ENCODE measurements at regions not wholly inside any gene's neighbourhood (a gene's known extent, or its start where the extent isn't known, plus 50 kb on each side); places are given as distances from the start of the nearest gene placed in this dataset.
"Not testable (repeated sequence)": the region's sequence is repeated elsewhere in the genome, so short reads cannot be mapped to it uniquely, and the experiment has no call there.

DNA sequence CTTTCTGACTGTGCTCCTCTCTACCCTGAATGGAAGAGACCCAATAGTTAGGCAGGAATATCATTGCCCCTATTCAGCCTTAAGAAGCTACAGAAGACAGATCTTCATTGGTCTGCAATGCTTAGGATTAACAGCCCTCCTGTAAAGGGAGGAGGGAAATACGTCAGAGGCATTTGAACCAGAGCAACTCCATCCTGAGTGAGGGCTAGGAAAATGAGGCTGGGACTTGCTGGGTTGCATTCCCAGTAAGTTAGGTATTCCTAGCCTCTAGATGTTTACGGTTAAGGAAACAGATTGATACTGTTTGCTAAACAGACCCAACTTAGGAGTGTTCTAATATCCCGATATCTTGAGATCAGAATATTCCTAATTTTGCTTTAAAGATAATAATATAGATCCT, 63.5 kb downstream of the PCDH18 start:
- no peak for DNase-seq (ENCODE audit: low spot score)

GRCh38 chr4:137467537-137467936, 64.8 kb downstream of the PCDH18 start:
- no peak for DNase-seq (ENCODE audit: low spot score)

GRCh38 chr4:137463377-137464003, 68.8 kb downstream of the PCDH18 start:
- no peak for DNase-seq (ENCODE audit: low spot score)

DNA sequence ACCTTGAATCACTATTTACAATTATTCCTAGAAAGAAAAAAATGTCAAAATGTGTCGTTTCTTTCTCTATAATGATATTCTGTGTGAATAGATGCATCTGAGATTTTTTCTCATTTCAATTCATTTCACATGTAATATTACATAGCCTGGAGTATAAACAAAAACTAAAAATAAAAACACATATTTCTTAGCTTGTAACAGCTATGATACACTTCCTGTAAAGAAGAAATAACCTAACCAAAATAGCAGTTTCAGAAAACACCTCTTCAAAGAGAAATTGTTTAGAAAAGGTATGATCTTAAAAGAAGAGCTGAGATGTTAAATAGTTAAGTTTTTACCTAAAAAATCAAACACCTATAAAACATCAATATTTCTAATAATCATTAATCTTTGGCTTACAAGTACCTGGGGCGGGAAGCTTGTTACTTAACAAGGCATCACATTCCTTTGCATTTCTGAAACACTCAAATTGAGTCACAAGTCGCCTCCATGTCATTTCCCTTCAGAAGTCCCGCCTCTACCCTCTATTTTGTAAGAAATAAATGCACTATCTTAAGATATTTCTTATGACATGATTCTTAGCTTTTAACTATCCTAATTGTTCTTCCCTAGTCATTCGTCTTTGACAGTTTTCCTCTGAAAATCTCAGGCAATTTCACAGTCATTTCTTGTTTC, 76.5 kb downstream of the PCDH18 start:
- no peak for DNase-seq (ENCODE audit: low spot score)

DNA sequence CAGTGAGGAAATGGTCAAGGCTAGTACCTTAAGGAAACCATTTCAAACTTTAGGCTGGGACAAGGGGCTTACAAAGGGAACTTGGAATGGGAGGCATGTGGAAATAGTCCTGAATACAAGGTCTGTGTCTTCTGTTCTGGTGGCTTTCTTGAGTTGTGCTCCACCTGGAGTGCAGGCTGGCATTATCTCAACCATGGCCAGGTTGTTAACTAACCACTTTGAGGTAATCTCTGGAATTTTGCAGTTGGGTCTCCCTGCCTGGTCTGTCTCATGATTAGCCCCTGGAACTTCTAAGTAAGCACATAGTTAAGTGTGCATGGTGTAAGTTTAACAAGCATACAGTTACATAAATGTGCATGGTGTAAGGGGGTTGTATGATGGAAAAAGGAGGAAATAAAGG, 77.5 kb downstream of the PCDH18 start:
- no peak for DNase-seq (ENCODE audit: low spot score)

GRCh38 chr4:137452799-137453198, 79.5 kb downstream of the PCDH18 start:
- no peak for DNase-seq (ENCODE audit: low spot score)

GRCh38 chr4:137451172-137451825, 81.0 kb downstream of the PCDH18 start:
- no peak for DNase-seq (ENCODE audit: low spot score)

- DNase-seq (ENCODE audit: low spot score): no peak
Observed at GRCh38 chr4:137448402-137448801, 83.9 kb downstream of the PCDH18 start.

DNA sequence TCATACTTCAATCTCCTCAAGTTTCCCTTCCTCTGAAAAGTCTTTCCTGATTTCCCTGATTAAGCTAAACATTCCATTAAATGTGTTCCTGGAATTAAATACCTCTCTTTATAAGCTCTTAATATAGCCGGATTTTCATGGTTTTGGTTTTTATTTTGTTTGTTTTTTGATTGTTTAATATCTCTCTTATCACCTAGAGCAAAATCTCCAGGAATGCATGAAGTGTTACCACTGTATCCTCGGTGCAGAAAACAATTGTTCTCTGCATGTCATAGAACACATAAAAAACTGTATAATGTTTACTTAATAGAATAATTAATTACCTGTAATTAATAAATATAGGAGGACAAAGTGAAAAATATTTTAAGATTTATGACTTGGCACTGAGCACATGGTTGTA, 86.2 kb downstream of the PCDH18 start:
- DNase-seq (ENCODE audit: low spot score): no peak

DNA sequence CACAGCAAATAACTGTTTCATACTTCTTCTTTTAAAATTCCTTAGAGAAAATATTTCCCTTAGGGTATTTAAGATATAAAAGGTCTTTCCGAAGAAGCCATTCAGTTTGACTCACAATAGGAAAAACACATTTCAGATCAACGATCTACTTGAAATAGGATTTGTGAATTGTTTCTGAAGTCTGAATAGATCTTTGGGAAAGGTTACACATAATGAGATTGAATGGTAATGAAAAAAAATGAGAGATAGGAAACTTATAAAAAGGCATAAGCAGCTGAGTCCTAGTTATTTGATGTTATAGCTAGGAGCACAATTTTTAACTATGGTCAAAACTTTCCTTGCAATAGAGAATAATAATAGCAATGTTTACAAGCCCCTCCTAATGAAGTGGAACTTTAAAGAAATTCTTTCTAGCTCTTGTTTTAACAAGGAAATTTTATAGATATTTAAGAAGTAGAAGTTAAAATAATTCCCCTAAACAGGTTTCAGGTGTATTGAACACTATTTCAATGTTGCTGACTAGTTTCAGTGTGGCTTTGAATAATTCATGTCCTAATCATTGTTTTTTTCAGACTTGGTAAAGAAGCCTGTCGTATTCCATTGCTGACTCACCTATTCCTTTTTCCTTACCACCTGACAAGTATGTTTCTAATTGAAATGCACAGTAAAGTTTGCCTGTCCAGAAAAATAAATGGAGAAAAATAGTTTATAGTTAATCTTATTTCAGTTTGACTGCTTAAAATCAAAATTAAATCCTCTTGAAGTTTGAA, 89.1 kb downstream of the PCDH18 start:
- DNase-seq (ENCODE audit: low spot score): no peak

DNA sequence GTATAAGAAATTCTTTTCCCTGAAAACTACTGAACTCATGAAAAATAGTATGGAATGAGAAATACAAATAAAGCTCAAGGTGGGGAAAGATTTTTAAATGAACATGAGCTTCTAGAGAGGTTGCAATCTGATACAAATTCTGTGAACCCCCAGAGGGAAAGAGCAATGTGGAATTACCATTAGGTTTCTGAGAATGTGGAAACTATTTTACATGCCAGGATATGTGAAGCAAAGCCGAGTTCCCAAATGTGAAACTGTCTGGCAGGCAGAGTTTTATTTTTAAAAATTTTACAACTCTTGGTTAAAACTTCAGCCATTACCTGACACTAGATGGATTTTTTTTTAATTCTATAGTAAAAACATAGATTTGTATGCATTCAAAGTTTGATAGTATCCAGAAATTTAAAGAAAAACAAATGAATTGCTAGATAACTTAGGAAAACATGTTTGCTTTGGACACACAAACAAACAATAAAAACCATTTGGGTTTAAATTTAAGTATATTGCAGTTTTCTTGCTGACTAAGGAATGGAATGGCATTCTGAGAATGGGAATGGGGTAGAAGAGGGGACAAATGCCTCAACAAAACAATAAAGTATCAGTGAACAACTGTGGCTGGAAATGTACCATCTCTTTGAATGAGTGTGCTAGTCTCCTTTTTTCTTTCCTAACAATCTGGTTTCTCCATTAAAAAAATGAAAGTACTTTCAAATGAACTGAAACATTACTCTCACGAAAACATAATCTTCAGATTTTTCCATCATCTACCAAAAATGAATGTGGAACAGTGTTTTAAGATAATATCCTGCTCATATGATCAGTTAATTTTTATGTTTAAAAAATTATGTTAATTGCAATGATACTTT, 99.6 kb downstream of the PCDH18 start:
- DNase-seq (ENCODE audit: low spot score): no peak

DNA sequence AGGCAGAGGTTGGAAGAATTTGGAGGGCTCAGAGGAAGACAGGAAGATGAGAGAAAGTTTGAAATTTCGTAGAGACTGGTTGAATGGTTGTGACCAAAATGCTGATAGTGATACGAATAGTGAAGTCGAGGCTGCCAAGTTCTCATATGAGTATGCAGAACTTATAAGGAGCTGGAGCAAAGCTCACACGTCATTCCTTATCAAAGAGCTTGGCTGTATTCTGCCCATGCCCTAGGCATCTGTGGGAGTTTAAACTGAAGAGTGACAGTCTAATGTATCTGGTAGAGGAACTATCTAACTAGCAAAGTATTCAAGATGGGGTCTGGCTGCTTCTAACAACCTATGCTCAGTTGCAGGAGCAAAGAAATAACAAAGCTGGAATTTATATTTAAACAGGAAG, 102.1 kb downstream of the PCDH18 start:
- no peak for DNase-seq (ENCODE audit: low spot score)

DNA sequence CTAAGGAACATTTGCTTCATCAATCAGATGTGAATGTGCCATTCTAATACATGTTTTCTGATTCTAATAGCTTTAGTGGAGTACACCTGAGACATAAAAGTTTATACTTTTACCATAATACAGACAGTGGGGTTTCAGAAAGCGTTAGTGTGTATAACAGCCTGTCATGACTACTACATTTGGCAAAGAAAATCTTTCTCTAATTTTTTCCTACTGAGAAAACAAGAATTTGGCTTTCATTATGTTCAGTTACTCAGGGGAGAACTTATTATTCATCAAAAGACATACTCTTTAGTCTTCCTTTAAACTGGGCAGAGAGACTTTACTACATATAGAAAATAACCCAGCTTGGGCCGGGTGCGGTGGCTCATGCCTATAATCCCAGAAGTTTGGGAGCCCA, 104.9 kb downstream of the PCDH18 start:
- DNase-seq (ENCODE audit: low spot score): no peak

GRCh38 chr4:137425281-137425680, 107.0 kb downstream of the PCDH18 start:
- DNase-seq (ENCODE audit: low spot score): no peak

DNA sequence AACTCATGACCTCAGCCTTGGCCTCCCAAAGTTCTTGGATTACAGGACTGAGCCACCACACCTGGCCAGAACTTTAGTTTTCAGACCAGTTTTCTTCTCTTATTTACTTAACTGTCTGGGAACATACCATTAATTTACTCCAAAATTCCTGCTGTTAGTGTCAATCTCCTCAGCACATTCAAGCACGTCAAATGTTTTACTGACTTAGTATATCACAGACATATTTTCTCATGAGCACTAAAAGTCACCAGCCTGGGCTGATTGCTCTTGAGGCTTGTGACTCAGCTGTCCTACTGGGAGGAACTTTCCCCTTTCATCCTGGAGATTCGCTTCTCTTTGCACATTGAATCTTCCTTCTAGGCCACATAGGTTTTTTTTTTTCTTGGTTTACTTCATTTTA, 109.6 kb downstream of the PCDH18 start:
- no peak for DNase-seq (ENCODE audit: low spot score)

- DNase-seq (ENCODE audit: low spot score): no peak
Observed at GRCh38 chr4:137421796-137422195, 110.5 kb downstream of the PCDH18 start.

DNA sequence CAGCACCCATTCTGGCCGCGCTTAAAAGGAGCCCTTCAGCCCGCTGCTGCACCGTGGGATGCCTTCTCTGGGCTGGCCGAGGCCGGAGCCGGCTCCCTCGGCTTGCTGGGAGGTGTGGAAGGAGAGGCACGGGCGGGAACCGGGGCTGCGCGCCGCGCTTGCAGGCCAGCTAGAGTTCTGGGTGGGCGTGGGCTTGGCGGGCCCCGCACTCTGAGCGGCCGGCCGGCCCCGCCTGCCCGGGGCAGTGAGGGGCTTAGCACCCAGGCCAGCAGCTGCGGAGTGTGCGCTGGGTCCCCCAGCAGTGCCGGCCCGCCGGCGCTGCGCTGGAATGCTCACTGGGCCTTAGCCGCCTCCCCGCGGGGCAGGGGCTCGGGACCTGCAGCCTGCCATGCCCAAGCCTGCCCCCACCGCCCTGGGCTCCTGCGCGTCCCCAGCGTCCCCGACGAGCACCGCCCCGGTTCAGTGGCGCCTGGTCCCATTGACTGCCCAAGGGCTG, 111.3 kb downstream of the PCDH18 start:
- no peak for DNase-seq (ENCODE audit: low spot score)

DNA sequence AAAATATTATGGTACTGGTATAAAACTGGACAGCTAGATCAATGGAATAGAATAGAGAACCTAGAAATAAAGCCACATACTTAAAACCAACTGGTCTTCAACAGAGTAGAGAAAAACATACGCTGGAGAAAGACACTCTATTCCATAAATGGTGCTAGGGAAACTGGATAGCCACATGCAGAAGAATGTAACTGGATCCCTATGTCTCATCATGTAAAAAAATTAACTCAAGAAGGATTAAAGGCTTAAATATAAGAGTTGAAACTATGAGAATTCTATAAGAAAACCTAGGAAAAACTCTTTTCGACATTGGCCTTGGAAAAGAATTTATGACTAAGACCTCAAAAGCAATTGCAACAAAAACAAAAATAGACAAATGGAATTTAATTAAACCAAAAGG, 114.6 kb downstream of the PCDH18 start:
- DNase-seq (ENCODE audit: low spot score): no peak

DNA sequence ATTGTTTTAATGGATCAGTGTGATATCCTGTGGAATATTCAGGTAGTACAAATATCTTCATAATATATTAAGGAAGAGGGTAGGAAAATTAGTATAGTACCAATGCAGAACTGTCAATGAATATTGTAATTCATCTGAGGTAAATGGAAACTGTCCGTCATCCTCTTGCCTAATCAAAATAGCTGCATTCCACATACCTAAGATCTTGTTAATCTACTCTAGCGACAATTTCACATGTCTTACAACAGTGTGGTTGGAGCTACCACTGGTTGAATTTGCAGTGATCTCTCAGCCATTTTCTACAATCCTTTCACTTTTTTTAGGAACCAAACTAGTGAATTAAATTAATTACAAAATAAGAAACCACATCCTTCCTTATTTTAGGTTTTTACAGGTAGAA, 117.5 kb downstream of the PCDH18 start:
- no peak for DNase-seq (ENCODE audit: low spot score)

GRCh38 chr4:137408527-137409177, 123.6 kb downstream of the PCDH18 start:
- no peak for DNase-seq (ENCODE audit: low spot score)

- not testable (repeated sequence) for DNase-seq (ENCODE audit: low spot score)
Observed at GRCh38 chr4:137405833-137406232, 126.5 kb downstream of the PCDH18 start.

Measured in COLO829 (cell line).